Thoracic aorta (tissue), 2 donors: ENCODE measurements at regions not wholly inside any gene's neighbourhood (a gene's known extent, or its start where the extent isn't known, plus 50 kb on each side); places are given as distances from the start of the nearest gene placed in this dataset.

ENCODE experiments used
- ATAC-seq: fragments of 150-250 bp; one replicate; pipeline ENCODE4 v1.8.0; 2017; ENCODE audit warnings: low read depth; ENCODE audit not compliant: insufficient number of reproducible peaks, low FRiP score
- DNase-seq: peaks from one replicate; pipeline ENCODE4 v3.0.0-alpha.2; 2020; ENCODE audit warnings: low spot score
- H3K27ac ChIP-seq, 2 donors: fragments of 200-600 bp; sonication (generic); 1 replicate in 1 of 2; 2 replicates in 1 of 2; pipeline ENCODE4 v1.5.1; 2016; ENCODE audit warnings: mild to moderate bottlenecking in 2 of 2, moderate library complexity in 2 of 2
- H3K27me3 ChIP-seq: fragments of 200-600 bp; sonication (generic); replicated peaks from 2 replicates; pipeline ENCODE4 v1.6.0; 2016; ENCODE audit warnings: mild to moderate bottlenecking; ENCODE audit not compliant: insufficient read depth
- H3K36me3 ChIP-seq: fragments of 200-600 bp; sonication (generic); one replicate; pipeline ENCODE4 v1.5.1; 2016
- H3K4me1 ChIP-seq, 2 donors: fragments of 200-600 bp; sonication (generic); 1 replicate in 1 of 2; 2 replicates in 1 of 2; pipeline versions ENCODE4 v1.5.1 to v1.6.0; 2016; ENCODE audit warnings: low read depth in 2 of 2, mild to moderate bottlenecking in 1 of 2; ENCODE audit not compliant: control insufficient read depth in 1 of 2
- H3K4me3 ChIP-seq: fragments of 200-600 bp; sonication (generic); 2 replicates; pipeline ENCODE4 v1.5.1; 2016; ENCODE audit warnings: mild to moderate bottlenecking
- H3K9me3 ChIP-seq: fragments of 200-600 bp; sonication (generic); 2 replicates; pipeline ENCODE4 v1.5.1; 2016
- CTCF ChIP-seq: fragments of 200-600 bp; sonication (generic); IDR thresholded peaks from one replicate; pipeline ENCODE4 v1.5.1; 2019; ENCODE audit warnings: antibody characterized with exemption

GRCh38 chr9:79151791-79152190, 420.0 kb upstream of the TLE4 start:
- Histone ChIP-seq H3K36me3 (no peaks in the 10 kb centered on the region), H3K4me3 (no peak overlapping the region), H3K9me3 (no peaks in the 10 kb centered on the region), H3K4me1 (no peaks in the 10 kb centered on the region), H3K27me3 (no peaks in the 10 kb centered on the region), H3K27ac (no peak overlapping the region)
- DNase-seq, result no peak
- no peak for ATAC-seq
- TF ChIP-seq CTCF, result no peak

GRCh38 chr9:79152306-79152705, 419.5 kb upstream of the TLE4 start:
- Histone ChIP-seq H3K4me1 (no peaks in the 10 kb centered on the region), H3K9me3 (no peaks in the 10 kb centered on the region), H3K27me3 (no peaks in the 10 kb centered on the region), H3K4me3 (no peak overlapping the region), H3K36me3 (no peaks in the 10 kb centered on the region), H3K27ac (no peak overlapping the region)
- no peak for ATAC-seq
- no peak for TF ChIP-seq CTCF
- DNase-seq, result no peak

GRCh38 chr9:79154806-79155205, 417.0 kb upstream of the TLE4 start:
- H3K27ac ChIP-seq, result no peak overlapping the region
- TF ChIP-seq CTCF, result no peak
- H3K4me3 ChIP-seq, result no peak overlapping the region
- H3K9me3 ChIP-seq, result no peaks in the 10 kb centered on the region
- H3K4me1 ChIP-seq, result no peaks in the 10 kb centered on the region
- H3K27me3 ChIP-seq, result no peaks in the 10 kb centered on the region
- no peak for ATAC-seq
- no peak for DNase-seq
- no peaks in the 10 kb centered on the region for H3K36me3 ChIP-seq

GRCh38 chr9:79155308-79155707, 416.5 kb upstream of the TLE4 start:
- TF ChIP-seq CTCF, result no peak
- no peaks in the 10 kb centered on the region for H3K9me3 ChIP-seq
- ATAC-seq, result no peak
- DNase-seq, result no peak
- H3K36me3 ChIP-seq, result no peaks in the 10 kb centered on the region
- H3K27me3 ChIP-seq, result no peaks in the 10 kb centered on the region
- no peak overlapping the region for H3K4me3 ChIP-seq
- H3K27ac ChIP-seq, result no peak overlapping the region
- H3K4me1 ChIP-seq, result no peaks in the 10 kb centered on the region

GRCh38 chr9:79163544-79163943, 408.2 kb upstream of the TLE4 start:
- H3K27me3 ChIP-seq, result no peaks in the 10 kb centered on the region
- H3K9me3 ChIP-seq, result no peaks in the 10 kb centered on the region
- H3K4me3 ChIP-seq, result no peak overlapping the region
- H3K36me3 ChIP-seq, result no peaks in the 10 kb centered on the region
- no peak for DNase-seq
- TF ChIP-seq CTCF, result no peak
- no peak for ATAC-seq
- no peak overlapping the region for H3K27ac ChIP-seq
- no peaks in the 10 kb centered on the region for H3K4me1 ChIP-seq
